ENCODE measurements at regions not wholly inside any gene's neighbourhood (a gene's known extent, or its start where the extent isn't known, plus 50 kb on each side); places are given as distances from the start of the nearest gene placed in this dataset.

GRCh38 chr6:170040906-170041305, 250.0 kb downstream of the DLL1 start:
- no peak overlapping the region for H3K4me3 ChIP-seq (replicated peaks in 1 of 3; ENCODE audit: insufficient read depth in 1 of 3, low read depth in 1 of 3, low read length in 3 of 3)
- H3K27ac ChIP-seq (ENCODE audit: insufficient read depth, low read depth, low read length): no peak overlapping the region
- ChIA-PET POLR2A (no interaction called here), CTCF (no interaction called here)
- no peaks in the 10 kb centered on the region for H4K20me1 ChIP-seq (replicated peaks; ENCODE audit: control insufficient read depth, extremely low read depth, insufficient read depth, low read length)
- H3K9me3 ChIP-seq (replicated peaks; ENCODE audit: control insufficient read depth, insufficient read depth, low read length): no peaks in the 10 kb centered on the region
- no TSS peak for BruUV-seq (replicated peaks)
- no peak overlapping the region for H3K4me2 ChIP-seq (ENCODE audit: insufficient read depth, low read length)
- dilution Hi-C loops (cut with MboI; ENCODE audit: extremely low pct_ligation_motif_present, low sequenced_read_pairs): no loop called here
- no peak overlapping the region for H3K9ac ChIP-seq (replicated peaks; ENCODE audit: extremely low read depth, insufficient read depth, low read length)
- H3K79me2 ChIP-seq (ENCODE audit: control insufficient read depth, insufficient read depth, low read length): no peaks in the 10 kb centered on the region
- H3K27me3 ChIP-seq (ENCODE audit: control insufficient read depth in 2 of 2, insufficient read depth in 2 of 2, low read length in 2 of 2): no peaks in the 10 kb centered on the region
- H3K36me3 ChIP-seq (ENCODE audit: control insufficient read depth in 2 of 2, extremely low read depth in 1 of 2, insufficient read depth in 2 of 2, low read length in 2 of 2): no peaks in the 10 kb centered on the region
- DNase-seq (ENCODE audit: low read depth, low spot score) (no peak), FAIRE-seq (no peak)
- TF ChIP-seq JUN (IDR thresholded peaks at IDR 0.05; ENCODE audit: borderline replicate concordance, insufficient read depth, insufficient read length, low read depth) (no peak), POLR2AphosphoS5 (IDR thresholded peaks at IDR 0.05; ENCODE audit: insufficient read depth, low read depth, low read length) (no peak), FOS (IDR thresholded peaks at IDR 0.05; ENCODE audit: borderline replicate concordance, insufficient read depth, low read length) (no peak), POLR2A (IDR thresholded peaks at IDR 0.05; ENCODE audit: low read depth, low read length) (no peak), EZH2 (IDR thresholded peaks at IDR 0.05; ENCODE audit: borderline replicate concordance, low read depth, low read length, severe bottlenecking) (no peak), MYC (IDR thresholded peaks at IDR 0.05; ENCODE audit: low read depth, low read length) (no peak), MAX (IDR thresholded peaks at IDR 0.05; ENCODE audit: insufficient read depth, insufficient read length) (no peak), GATA2 (IDR thresholded peaks at IDR 0.05; ENCODE audit: insufficient read depth, insufficient read length, low read depth, low read length) (no peak), CTCF (IDR thresholded peaks at IDR 0.05; ENCODE audit: extremely low read depth in 1 of 2, insufficient read depth in 1 of 2, low read depth in 1 of 2, low read length in 2 of 2) (no peak)
- no peaks in the 10 kb centered on the region for H3K4me1 ChIP-seq (ENCODE audit: control insufficient read depth, extremely low read depth, insufficient read depth, low read length)
- H2AFZ ChIP-seq (ENCODE audit: low read depth, low read length): no peak overlapping the region
- intact Hi-C loops (cut with micrococcal nuclease): no loop called here
- no peaks in the 10 kb centered on the region for H3K9me1 ChIP-seq (replicated peaks; ENCODE audit: control insufficient read depth, extremely low read depth, insufficient read depth, low read length)
